ENCODE measurements at regions not wholly inside any gene's neighbourhood (a gene's known extent, or its start where the extent isn't known, plus 50 kb on each side); places are given as distances from the start of the nearest gene placed in this dataset.
"Not testable (repeated sequence)": the region's sequence is repeated elsewhere in the genome, so short reads cannot be mapped to it uniquely, and the experiment has no call there.

GRCh38 chr5:122690266-122690665 lies 84.6 kb upstream of the SNX2 start:
- intact Hi-C loops (cut with micrococcal nuclease; ENCODE audit: unreplicated experiment), result no loop called here
- no peak for TF ChIP-seq CTCF (IDR thresholded peaks at IDR 0.05; ENCODE audit: unreplicated experiment)
- Mint-ChIP-seq H3K27ac (ENCODE audit: unreplicated experiment) (no peak overlapping the region), H3K36me3 (ENCODE audit: insufficient read depth, unreplicated experiment) (no peaks in the 10 kb centered on the region), H3K9me3 (ENCODE audit: low read depth, unreplicated experiment) (no peaks in the 10 kb centered on the region), H3K27me3 (ENCODE audit: unreplicated experiment) (no peaks in the 10 kb centered on the region), H3K4me3 (ENCODE audit: low read depth, unreplicated experiment) (no peak overlapping the region), H3K4me1 (ENCODE audit: low read depth, unreplicated experiment) (no peaks in the 10 kb centered on the region)
- no peak for DNase-seq
- CTCF ChIA-PET, result no interaction called here
- BruUV-seq (replicated peaks), result no TSS peak

GRCh38 chr5:122691931-122692330 lies 82.9 kb upstream of the SNX2 start:
- intact Hi-C loops (cut with micrococcal nuclease; ENCODE audit: unreplicated experiment), result no loop called here
- H3K27me3 Mint-ChIP-seq (ENCODE audit: unreplicated experiment), result no peaks in the 10 kb centered on the region
- no peak for DNase-seq
- BruUV-seq (replicated peaks), result no TSS peak
- H3K36me3 Mint-ChIP-seq (ENCODE audit: insufficient read depth, unreplicated experiment), result no peaks in the 10 kb centered on the region
- CTCF ChIA-PET, result interaction anchor here (1.3 kb wide), 1 partner anchor 10 kb away, joined by 3 read pairs; no protein-coding TSS in a partner anchor
- no peak overlapping the region for H3K27ac Mint-ChIP-seq (ENCODE audit: unreplicated experiment)
- H3K4me3 Mint-ChIP-seq (ENCODE audit: low read depth, unreplicated experiment), result no peak overlapping the region
- no peaks in the 10 kb centered on the region for H3K4me1 Mint-ChIP-seq (ENCODE audit: low read depth, unreplicated experiment)
- H3K9me3 Mint-ChIP-seq (ENCODE audit: low read depth, unreplicated experiment), result no peaks in the 10 kb centered on the region
- TF ChIP-seq CTCF (IDR thresholded peaks at IDR 0.05; ENCODE audit: unreplicated experiment), result no peak

- no peaks in the 10 kb centered on the region for H3K9me3 Mint-ChIP-seq (ENCODE audit: low read depth, unreplicated experiment)
- TF ChIP-seq CTCF (IDR thresholded peaks at IDR 0.05; ENCODE audit: unreplicated experiment), result no peak
- H3K4me1 Mint-ChIP-seq (ENCODE audit: low read depth, unreplicated experiment), result no peaks in the 10 kb centered on the region
- no TSS peak for BruUV-seq (replicated peaks)
- no peaks in the 10 kb centered on the region for H3K36me3 Mint-ChIP-seq (ENCODE audit: insufficient read depth, unreplicated experiment)
- DNase-seq, result no peak
- no peak overlapping the region for H3K27ac Mint-ChIP-seq (ENCODE audit: unreplicated experiment)
- H3K4me3 Mint-ChIP-seq (ENCODE audit: low read depth, unreplicated experiment), result no peak overlapping the region
- intact Hi-C loops (cut with micrococcal nuclease; ENCODE audit: unreplicated experiment), result no loop called here
- CTCF ChIA-PET, result no interaction called here
- H3K27me3 Mint-ChIP-seq (ENCODE audit: unreplicated experiment), result no peaks in the 10 kb centered on the region
Observed at GRCh38 chr5:122693963-122694362, 80.9 kb upstream of the SNX2 start.

GRCh38 chr5:122694884-122695283 lies 80.0 kb upstream of the SNX2 start:
- Mint-ChIP-seq H3K4me1 (ENCODE audit: low read depth, unreplicated experiment) (no peaks in the 10 kb centered on the region), H3K4me3 (ENCODE audit: low read depth, unreplicated experiment) (no peak overlapping the region), H3K9me3 (ENCODE audit: low read depth, unreplicated experiment) (no peaks in the 10 kb centered on the region), H3K27me3 (ENCODE audit: unreplicated experiment) (no peaks in the 10 kb centered on the region), H3K36me3 (ENCODE audit: insufficient read depth, unreplicated experiment) (no peaks in the 10 kb centered on the region), H3K27ac (ENCODE audit: unreplicated experiment) (no peak overlapping the region)
- CTCF ChIA-PET, result interaction anchor here (0.6 kb wide), 1 partner anchor 163 kb away, joined by 3 read pairs; no protein-coding TSS in a partner anchor
- no peak for TF ChIP-seq CTCF (IDR thresholded peaks at IDR 0.05; ENCODE audit: unreplicated experiment)
- no TSS peak for BruUV-seq (replicated peaks)
- intact Hi-C loops (cut with micrococcal nuclease; ENCODE audit: unreplicated experiment), result no loop called here
- DNase-seq, result no peak

GRCh38 chr5:122696735-122697134 lies 78.1 kb upstream of the SNX2 start:
- CTCF ChIA-PET; BruUV-seq (replicated peaks); H3K36me3 Mint-ChIP-seq (ENCODE audit: insufficient read depth, unreplicated experiment); H3K4me3 Mint-ChIP-seq (ENCODE audit: low read depth, unreplicated experiment); H3K9me3 Mint-ChIP-seq (ENCODE audit: low read depth, unreplicated experiment); H3K27me3 Mint-ChIP-seq (ENCODE audit: unreplicated experiment); DNase-seq; H3K27ac Mint-ChIP-seq (ENCODE audit: unreplicated experiment); intact Hi-C loops (cut with micrococcal nuclease; ENCODE audit: unreplicated experiment); H3K4me1 Mint-ChIP-seq (ENCODE audit: low read depth, unreplicated experiment): not testable (repeated sequence)
